HepG2 (cell line): ENCODE measurements at regions not wholly inside any gene's neighbourhood (a gene's known extent, or its start where the extent isn't known, plus 50 kb on each side); places are given as distances from the start of the nearest gene placed in this dataset.

ENCODE experiments used
- ATAC-seq: fragments of 200-7000 bp; cut with Tn5 transposase; 3 replicates; pipeline ENCODE4 v1.9.1; 2020; ENCODE audit warnings: mild to moderate bottlenecking, moderate library complexity
- BruUV-seq: library from RNA; stranded (reverse); fragments of 400-500 nt; replicated peaks from 2 replicates; lab custom pipeline; 2021; lab: Mats Ljungman, UMichigan
- CTCF ChIA-PET: fragments of 300-600 bp; formaldehyde crosslinking; extraction: SDS; loops from one replicate; lab custom pipeline; 2021; ENCODE audit warnings: low total read pairs, inconsistent platforms, low intra/inter-chr PET ratio; lab: Yijun Ruan, JAX
- POLR2A ChIA-PET: fragments of 350-600 bp; sonication (Branson Sonifier 250); formaldehyde crosslinking; loops from one replicate; lab custom pipeline; 2020; ENCODE audit warnings: antibody characterized with exemption, inconsistent platforms; lab: Yijun Ruan, JAX
- DNase-seq: peaks from one replicate; pipeline ENCODE4 v3.0.0-alpha.2; 2015; ENCODE audit warnings: low spot score
- FAIRE-seq: peaks from 3 replicates; lab custom pipeline; 2011; peaks lifted over from hg19 to GRCh38; lab: Jason Lieb, UNC
- H2AFZ ChIP-seq: one replicate; pipeline ENCODE4 v1.6.1; 2011; ENCODE audit warnings: low read length, inconsistent platforms
- H3K27ac ChIP-seq: fragments of 300-600 bp; 3 replicates; pipeline ENCODE4 v1.8.0; 2011; ENCODE audit warnings: mixed run types, mild to moderate bottlenecking, mixed read lengths, low read length, inconsistent platforms; ENCODE audit not compliant: insufficient read depth; ENCODE audit errors: extremely low read length
- H3K27me3 ChIP-seq, 2 experiments: fragments of 200-600 bp in 1 of 2; 2 replicates in 1 of 2; 3 replicates in 1 of 2; pipeline versions ENCODE4 v1.6.0 to v1.8.0; 2011; ENCODE audit warnings: low read length in 2 of 2, mild to moderate bottlenecking in 2 of 2, moderate library complexity in 2 of 2, inconsistent platforms in 1 of 2; ENCODE audit not compliant: insufficient read depth in 2 of 2, control insufficient read depth in 1 of 2
- H3K36me3 ChIP-seq, 2 experiments: fragments of 200-600 bp in 1 of 2; replicated peaks in 1 of 2; 2 replicates in 1 of 2; 3 replicates in 1 of 2; pipeline versions ENCODE4 v1.5.1 to v1.8.0; 2011; ENCODE audit warnings: low read length in 2 of 2, inconsistent platforms in 1 of 2; ENCODE audit not compliant: insufficient read depth in 2 of 2, control insufficient read depth in 1 of 2
- H3K4me1 ChIP-seq: 2 replicates; pipeline ENCODE4 v1.5.1; 2012; ENCODE audit warnings: low read length, inconsistent platforms; ENCODE audit not compliant: insufficient read depth
- H3K4me2 ChIP-seq: 2 replicates; pipeline ENCODE4 v1.6.0; 2011; ENCODE audit warnings: low read depth, low read length, inconsistent platforms
- H3K4me3 ChIP-seq, 3 experiments: fragments of 200-600 bp in 1 of 3; sonication (generic), shearing (Covaris generic) in 1 of 3; replicated peaks in 1 of 3; 2 replicates each; pipeline ENCODE4 v1.5.1; 2011 to 2016; ENCODE audit warnings: low read length in 3 of 3, inconsistent platforms in 2 of 3, low read depth in 2 of 3, mild to moderate bottlenecking in 2 of 3, control low read depth in 1 of 3, mixed read lengths in 1 of 3; ENCODE audit not compliant: insufficient read depth in 1 of 3
- H3K79me2 ChIP-seq: one replicate; pipeline ENCODE4 v1.6.1; 2011; ENCODE audit warnings: low read length, inconsistent platforms; ENCODE audit not compliant: insufficient read depth
- H3K9ac ChIP-seq: 2 replicates; pipeline ENCODE4 v1.6.0; 2011; ENCODE audit warnings: mild to moderate bottlenecking, low read depth, low read length, inconsistent platforms; ENCODE audit not compliant: insufficient read depth
- H3K9me3 ChIP-seq: 2 replicates; pipeline ENCODE4 v1.5.1; 2012; ENCODE audit warnings: mild to moderate bottlenecking, low read length
- H4K20me1 ChIP-seq: 2 replicates; pipeline ENCODE4 v1.6.0; 2011; ENCODE audit warnings: inconsistent platforms, mild to moderate bottlenecking, low read length, moderate library complexity; ENCODE audit not compliant: insufficient read depth
- CAMTA2 ChIP-seq: sonication (generic); formaldehyde crosslinking; IDR thresholded peaks from 2 replicates; pipeline ENCODE4 v1.4.0; 2020; ENCODE audit warnings: mild to moderate bottlenecking, missing genetic modification reagents, borderline replicate concordance
- MAF1 ChIP-seq: sonication (generic); formaldehyde crosslinking; IDR thresholded peaks from 2 replicates; pipeline ENCODE4 v1.5.0; 2020; ENCODE audit warnings: missing genetic modification reagents, borderline replicate concordance
- SOX13 ChIP-seq, 3 experiments: fragments of 450-650 bp in 1 of 3; sonication (generic) in 1 of 3; formaldehyde crosslinking in 1 of 3; IDR thresholded peaks in 2 of 3; conservative IDR thresholded peaks in 1 of 3; 2 replicates each; pipeline versions ENCODE4 v1.5.0 to v1.6.1; 2016 to 2020; ENCODE audit warnings: antibody characterized with exemption in 1 of 3, mild to moderate bottlenecking in 1 of 3, missing compliant biosample characterization in 1 of 3, missing genetic modification reagents in 1 of 3, moderate library complexity in 1 of 3
- SOX5 ChIP-seq: IDR thresholded peaks from 2 replicates; pipeline ENCODE4 v1.6.1; 2016; ENCODE audit warnings: borderline replicate concordance
- SUZ12 ChIP-seq: fragments of 150-350 bp; IDR thresholded peaks from 2 replicates; pipeline ENCODE4 v1.6.1; 2014; ENCODE audit warnings: low read depth, low read length
- TOE1 ChIP-seq: sonication (generic); formaldehyde crosslinking; IDR thresholded peaks from 2 replicates; pipeline ENCODE4 v1.4.0; 2020; ENCODE audit warnings: mild to moderate bottlenecking, missing genetic modification reagents
- TOPORS ChIP-seq: sonication (generic); formaldehyde crosslinking; IDR thresholded peaks from 2 replicates; pipeline ENCODE4 v1.8.0; 2023; ENCODE audit warnings: mild to moderate bottlenecking, missing genetic modification reagents
- in situ Hi-C: cut with HindIII; loops from 2 replicates; pipeline ENCODE4 v1.10.0; 2017; ENCODE audit warnings: low pct_unique_long_range_greater_than_20kb; ENCODE audit not compliant: extremely low pct_ligation_motif_present
- intact Hi-C: fragments of 100-400 bp; cut with micrococcal nuclease; formaldehyde crosslinking; loops from one replicate; pipeline ENCODE4 v1.10.0; 2022; ENCODE audit not compliant: unreplicated experiment
- TF ChIP-seq, protein P1 (sequence below): sonication (generic); formaldehyde crosslinking; IDR thresholded peaks from 2 replicates; pipeline ENCODE4 v1.8.0; 2023; ENCODE audit warnings: mild to moderate bottlenecking, missing genetic modification reagents
- TF ChIP-seq, protein P2 (sequence below): sonication (generic); formaldehyde crosslinking; IDR thresholded peaks from 2 replicates; pipeline ENCODE4 v1.5.1; 2020; ENCODE audit warnings: mild to moderate bottlenecking, missing genetic modification reagents, moderate library complexity

DNA sequence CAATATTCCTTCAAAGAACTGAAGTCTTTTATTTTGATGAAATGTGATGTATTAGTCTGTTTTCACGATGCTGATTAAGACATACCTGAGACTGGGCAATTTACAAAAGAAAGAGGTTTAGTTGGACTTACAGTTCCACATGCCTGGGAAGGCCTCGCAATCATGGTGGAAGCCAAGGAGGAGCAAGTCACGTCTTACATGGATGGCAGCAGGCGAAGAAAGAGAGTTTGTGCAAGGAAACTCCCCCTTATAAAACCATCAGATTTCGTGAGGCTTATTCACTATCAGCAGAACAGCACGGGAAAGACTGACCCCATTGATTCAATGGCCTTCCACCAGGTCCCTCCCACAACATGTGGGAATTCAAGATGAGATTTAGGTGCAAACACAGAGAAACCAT lies 750.3 kb upstream of the KCND2 start (continued):
- no peak for TF ChIP-seq CAMTA2
- no peak for TF ChIP-seq MAF1
- TF ChIP-seq SUZ12 = no peak
- TF ChIP-seq, protein P1, sequence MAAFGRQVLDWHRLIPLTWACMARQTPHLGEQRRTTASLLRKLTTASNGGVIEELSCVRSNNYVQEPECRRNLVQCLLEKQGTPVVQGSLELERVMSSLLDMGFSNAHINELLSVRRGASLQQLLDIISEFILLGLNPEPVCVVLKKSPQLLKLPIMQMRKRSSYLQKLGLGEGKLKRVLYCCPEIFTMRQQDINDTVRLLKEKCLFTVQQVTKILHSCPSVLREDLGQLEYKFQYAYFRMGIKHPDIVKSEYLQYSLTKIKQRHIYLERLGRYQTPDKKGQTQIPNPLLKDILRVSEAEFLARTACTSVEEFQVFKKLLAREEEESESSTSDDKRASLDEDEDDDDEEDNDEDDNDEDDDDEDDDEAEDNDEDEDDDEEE = no peak
- TF ChIP-seq, protein P2, sequence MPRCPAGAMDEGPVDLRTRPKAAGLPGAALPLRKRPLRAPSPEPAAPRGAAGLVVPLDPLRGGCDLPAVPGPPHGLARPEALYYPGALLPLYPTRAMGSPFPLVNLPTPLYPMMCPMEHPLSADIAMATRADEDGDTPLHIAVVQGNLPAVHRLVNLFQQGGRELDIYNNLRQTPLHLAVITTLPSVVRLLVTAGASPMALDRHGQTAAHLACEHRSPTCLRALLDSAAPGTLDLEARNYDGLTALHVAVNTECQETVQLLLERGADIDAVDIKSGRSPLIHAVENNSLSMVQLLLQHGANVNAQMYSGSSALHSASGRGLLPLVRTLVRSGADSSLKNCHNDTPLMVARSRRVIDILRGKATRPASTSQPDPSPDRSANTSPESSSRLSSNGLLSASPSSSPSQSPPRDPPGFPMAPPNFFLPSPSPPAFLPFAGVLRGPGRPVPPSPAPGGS (CRISPR knock-in tag) = no peak
- no peak for TF ChIP-seq TOE1 (CRISPR knock-in tag)

DNA sequence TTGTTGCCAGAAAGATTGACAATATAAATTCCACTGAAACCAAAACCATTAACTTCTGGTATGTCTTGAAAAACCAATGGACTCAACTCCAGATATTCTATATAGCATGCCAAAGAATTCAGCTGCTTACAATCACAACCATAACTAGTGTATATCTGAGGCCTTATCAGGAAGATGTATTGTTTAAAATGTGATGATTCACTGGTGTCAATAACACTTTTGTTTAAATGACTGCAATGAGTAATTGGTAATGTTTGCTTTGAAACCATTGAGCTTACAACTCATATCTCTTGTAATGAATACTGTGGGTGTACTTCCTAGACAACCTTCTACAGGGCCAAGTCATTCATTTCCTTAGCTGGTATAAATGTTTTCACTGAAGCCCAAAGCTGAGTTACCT lies 727.9 kb upstream of the KCND2 start:
- intact Hi-C loops = no loop called here
- DNase-seq (peak; percentile 17), FAIRE-seq (no peak)

More for the DNA sequence above, 727.9 kb upstream of the KCND2 start:
- H3K4me1 ChIP-seq = no peaks in the 10 kb centered on the region
- no TSS peak for BruUV-seq
- ChIA-PET POLR2A (no interaction called here), CTCF (no interaction called here)
- ATAC-seq = no peak
- H4K20me1 ChIP-seq = no peaks in the 10 kb centered on the region
- no peak overlapping the region for H3K4me2 ChIP-seq
- H3K9me3 ChIP-seq = no peaks in the 10 kb centered on the region
- in situ Hi-C loops = no loop called here
- H3K79me2 ChIP-seq = no peaks in the 10 kb centered on the region
- H3K27me3 ChIP-seq = no peaks in the 10 kb centered on the region
- H3K36me3 ChIP-seq = no peaks in the 10 kb centered on the region
- no peak overlapping the region for H2AFZ ChIP-seq
- no peak overlapping the region for H3K27ac ChIP-seq
- no peak overlapping the region for H3K9ac ChIP-seq
- no peak overlapping the region for H3K4me3 ChIP-seq
- TF ChIP-seq TOPORS (CRISPR knock-in tag) (no peak), SOX5 (CRISPR knock-in tag) (peak; percentile 61; the same call in 1 of the 2 replicates), SOX13 (IDR thresholded peaks at IDR 0.05) (no peak), SOX13 (CRISPR knock-in tag; conservative IDR thresholded peaks at IDR 0.05 in 1 of 2, IDR thresholded peaks at IDR 0.05 in 1 of 2) (peak in 1 of 2 experiments; percentile 43; a peak in 1 of 4 replicates)
